HG02763 (cell line): ENCODE measurements at regions not wholly inside any gene's neighbourhood (a gene's known extent, or its start where the extent isn't known, plus 50 kb on each side); places are given as distances from the start of the nearest gene placed in this dataset.
A peak's percentile ranks its signal among the peaks of the same experiment; 100 is the strongest.

Experiments used
- ATAC-seq: cut with Tn5 transposase; IDR thresholded peaks from one replicate; pipeline ENCODE4 v1.9.1; 2021; ENCODE audit warnings: mild to moderate bottlenecking, moderate library complexity; ENCODE audit not compliant: unreplicated experiment

DNA sequence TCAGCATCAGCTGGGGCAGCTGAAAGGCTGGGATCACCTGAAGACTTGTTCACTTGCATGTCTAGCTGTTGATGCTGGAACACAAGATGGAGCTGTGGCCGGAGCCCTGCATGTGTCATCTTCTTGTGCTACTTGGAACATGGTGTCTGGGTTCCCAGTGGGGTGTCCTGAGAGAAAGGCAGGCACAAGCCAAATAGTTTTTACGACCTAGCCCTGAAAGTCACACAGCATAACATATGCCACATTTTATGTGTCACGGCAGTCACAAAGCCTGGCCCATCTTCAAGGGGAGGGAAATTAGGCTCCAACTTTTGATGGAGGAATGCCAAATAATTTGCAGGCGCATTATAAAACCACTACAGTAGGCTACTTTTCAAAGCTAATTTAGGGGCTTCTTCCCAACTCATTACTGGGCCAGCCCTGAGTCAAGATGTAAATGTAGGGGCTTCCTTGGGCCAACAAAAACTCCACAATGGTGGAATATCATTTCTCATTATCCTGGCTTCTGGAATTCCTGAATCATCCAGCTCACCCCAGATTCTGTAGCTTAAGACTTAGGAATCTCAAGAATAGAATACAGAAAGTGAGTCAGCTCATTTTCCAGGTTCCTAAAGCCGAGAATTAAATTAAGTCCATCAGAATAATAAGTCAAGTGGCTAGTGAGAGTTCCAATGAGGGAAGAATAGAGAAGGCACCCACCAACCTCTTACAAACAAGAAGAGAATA, 543.0 kb downstream of the TNS1 start:
- ATAC-seq: no peak

DNA sequence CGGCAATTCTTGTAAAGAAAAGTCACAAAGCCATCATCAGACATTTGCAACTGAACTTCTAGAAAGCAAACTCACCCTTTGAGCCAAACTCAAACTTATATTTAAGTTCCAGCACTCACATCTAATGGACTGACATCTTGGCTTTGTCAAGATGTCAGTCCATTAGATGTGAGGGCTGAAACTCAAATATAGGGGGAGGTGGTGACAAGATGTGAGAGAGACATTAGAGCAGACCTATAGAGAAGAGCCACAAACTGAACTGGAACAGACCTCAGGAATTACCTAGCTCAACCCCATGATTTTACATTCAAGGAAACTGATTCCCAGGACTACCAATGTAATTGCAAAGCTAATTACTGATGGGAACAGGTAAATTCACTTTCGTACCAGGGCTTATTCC, 543.8 kb downstream of the TNS1 start:
- ATAC-seq: no peak

DNA sequence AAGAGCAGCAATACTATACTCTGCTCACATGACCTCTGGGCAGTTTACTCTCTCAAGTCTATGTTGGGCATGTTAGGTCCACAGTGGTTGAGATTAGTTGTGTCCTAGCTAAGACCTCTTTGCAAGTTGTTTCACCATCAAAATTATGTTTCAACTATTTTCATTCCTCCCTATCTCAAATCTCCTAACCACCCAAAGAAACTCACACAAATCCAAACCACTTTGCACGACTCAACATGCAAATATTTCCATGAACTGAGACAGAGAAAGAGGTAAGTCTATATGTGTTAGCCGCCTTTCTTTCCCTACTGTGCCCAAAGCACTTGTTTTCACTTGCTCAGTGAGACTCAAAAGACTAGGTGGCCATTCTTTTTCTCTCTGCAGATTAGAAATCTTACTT, 546.8 kb downstream of the TNS1 start:
- no peak for ATAC-seq

DNA sequence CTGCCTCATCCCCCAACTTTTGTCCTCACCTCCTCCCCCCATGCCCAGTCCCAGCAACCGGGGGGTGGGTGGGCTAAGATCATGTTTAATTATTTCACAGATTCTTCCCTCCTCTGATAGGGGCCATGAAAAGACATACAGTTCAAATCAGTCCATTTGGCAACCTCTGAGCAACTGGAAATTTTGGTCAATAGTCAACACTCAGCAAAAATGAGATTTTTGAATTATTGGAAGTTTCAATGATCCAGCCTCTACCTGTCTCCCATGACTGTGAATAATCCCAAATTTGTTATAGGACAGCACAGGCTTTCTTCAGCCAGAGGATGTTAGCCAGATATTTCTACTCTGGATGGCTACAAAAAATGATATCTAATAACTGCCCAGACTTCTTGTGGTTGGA, 549.9 kb downstream of the TNS1 start:
- no peak for ATAC-seq

DNA sequence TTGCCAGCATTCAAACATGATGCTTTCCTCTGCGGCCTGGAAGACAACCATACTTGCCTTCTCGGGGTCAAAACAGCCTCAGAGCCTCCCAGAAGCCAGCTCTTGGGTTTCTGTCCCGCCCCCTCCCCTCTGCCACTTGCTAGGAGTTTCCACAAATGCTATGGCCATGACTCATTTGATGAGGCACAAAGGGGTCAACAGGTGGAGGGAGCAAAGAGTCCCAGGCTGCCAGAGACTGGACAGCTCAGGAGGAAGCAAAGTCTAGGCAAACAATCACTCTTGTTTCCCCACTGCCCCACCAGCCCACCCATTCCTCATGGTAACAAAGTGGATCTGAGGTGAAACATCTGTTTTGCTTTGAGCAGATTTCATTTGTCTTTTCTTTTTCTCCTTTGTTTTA, 551.1 kb downstream of the TNS1 start:
- no peak for ATAC-seq

DNA sequence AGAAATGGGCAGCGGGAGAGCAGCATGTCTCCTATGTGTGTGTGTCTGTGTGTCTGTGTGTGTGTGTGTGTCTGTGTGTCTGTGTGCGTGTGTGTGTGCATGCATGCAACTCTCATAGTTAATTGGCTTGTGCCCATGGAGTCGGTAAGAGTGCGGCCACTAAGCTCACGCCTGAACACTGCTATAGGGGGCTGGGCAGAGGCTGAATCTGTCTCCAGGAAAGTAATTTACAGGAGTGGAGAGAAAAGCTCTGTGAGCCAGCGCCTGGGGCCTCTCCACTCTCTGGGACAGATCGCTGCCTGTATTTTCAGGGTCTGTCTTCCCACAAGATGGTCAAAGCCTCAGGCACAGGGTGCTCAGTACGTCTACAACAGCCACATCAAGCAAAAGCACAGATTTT, 553.4 kb downstream of the TNS1 start:
- ATAC-seq: no peak

DNA sequence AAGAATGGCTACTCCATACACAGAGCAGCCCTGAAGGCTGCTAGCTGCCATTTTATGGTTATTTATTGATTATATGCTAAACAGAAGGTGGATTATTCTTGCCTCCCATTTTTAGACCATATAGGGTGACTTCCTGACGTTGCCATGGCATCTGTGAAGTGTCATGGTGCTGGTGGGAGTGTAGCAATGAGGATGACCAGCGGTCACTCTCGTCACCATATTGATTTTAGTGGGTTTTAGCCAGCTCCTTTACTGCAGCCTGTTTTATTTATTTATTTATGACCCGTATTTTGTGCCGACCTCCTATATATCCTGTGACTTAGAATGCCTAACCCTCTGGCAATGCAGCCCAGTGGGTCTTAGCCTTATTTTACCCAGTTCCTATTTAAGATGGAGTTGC, 553.9 kb downstream of the TNS1 start:
- no peak for ATAC-seq

DNA sequence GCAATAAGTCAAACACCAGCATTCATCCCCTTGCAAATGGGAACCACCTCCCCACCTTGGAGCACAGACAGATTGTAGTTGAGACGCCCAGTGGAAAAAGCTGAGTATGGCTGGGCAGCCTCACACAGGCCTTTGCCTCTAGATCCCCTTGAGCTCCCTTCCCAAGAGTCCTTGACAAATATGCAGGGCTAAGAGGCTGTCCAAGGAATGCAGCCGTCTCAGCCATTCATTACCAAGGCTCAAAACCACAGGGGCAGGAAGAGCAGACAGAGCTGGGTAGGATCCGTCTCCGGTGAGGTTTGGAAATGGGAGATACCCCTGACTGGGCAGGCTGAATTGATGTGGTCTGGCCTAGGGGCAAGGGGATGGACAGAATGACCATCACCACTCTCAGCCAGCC, 557.1 kb downstream of the TNS1 start:
- no peak for ATAC-seq

DNA sequence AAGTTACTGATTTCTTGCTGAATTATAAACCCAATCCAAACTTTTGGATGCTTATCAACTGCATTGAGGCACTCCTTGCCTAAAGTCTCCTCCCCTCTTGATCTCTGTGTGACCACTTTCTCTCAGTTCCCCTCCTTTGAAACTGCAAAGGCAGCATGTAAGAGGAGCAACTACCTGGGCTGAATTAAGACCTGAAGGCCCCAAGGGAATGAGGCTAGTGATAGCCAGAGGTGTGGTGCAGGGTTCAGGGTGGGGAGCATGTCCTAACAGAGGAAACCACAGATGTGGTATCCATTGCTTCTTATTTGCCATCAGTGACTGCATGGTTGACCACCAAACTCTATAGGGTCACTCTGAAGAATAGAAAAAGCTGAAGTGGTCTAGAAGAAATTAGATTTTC, 557.9 kb downstream of the TNS1 start:
- ATAC-seq: no peak

DNA sequence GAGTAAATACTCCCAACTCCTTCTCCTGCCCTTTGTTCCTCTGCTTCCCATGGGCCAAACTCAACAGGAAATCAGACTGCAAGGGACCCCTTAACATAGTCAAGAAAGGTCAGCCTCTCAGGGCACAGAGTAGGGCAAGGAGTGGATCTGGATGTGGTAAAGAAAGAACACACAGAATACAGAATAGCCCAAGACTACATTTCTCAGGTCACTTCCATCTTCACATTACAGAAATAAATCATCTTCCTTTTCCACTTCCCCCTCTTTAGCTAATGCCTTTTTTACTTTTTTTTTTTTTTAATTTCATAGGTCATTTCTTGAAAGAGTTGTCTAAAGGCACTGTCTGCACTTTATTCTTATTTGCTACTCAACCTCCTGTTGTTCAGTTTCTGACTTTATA, 558.3 kb downstream of the TNS1 start:
- no peak for ATAC-seq

DNA sequence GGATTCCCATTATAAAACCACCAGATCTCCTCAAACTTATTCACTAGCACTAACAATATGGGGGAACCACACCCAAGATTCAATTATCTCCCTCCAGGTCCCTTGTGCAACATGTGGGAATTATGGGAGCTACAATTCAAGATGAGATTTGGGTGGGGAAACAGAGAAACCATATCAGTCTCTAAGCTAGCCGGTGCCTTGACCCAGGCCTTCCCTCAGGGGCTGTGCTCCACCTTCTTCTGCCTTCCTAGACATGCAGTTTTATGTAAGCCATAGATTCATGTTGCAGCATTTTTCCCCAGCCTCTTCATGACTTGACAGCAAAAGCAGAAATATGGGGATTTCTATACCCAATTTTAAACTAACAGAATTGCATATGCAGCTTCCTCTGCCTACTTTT, 559.2 kb downstream of the TNS1 start:
- ATAC-seq: no peak

DNA sequence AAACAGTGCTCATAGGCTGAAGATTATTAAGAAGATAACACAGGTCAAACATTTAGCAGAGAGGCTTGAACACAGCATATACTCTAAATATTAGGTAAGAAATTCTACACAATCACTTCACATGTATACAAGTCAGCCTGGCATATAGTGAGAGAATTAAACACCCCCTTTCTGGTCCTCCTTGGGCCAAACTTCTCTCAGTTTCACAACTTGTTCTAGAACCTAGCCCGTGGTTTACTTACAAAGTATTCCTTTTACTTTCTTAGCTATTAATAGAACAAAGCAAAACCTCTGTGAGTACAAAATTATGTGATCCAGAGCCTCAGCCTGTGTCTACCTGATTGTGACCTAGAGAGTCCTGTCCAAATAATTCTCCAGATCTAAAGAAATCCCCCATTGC, 562.8 kb downstream of the TNS1 start:
- peak; percentile 59 for ATAC-seq

DNA sequence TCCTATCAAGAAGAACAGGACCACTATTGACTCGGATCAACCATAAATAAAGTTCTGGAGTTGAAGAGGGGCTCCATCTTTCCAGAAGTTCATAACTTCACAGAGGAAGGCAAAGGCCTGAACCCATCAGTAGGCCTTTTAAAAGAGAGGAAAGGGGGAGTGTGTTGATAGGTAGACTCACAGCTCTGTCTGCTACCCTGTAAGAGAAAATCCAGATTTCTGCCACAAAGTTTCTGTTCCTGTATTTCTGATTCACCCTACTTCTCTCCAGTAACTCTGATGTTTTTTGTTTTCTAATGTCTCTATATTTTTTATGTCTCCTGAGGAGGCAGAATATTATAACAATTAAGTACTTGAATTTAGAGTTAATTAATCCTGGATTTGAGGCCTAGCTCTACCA, 564.0 kb downstream of the TNS1 start:
- peak; percentile 51 for ATAC-seq

DNA sequence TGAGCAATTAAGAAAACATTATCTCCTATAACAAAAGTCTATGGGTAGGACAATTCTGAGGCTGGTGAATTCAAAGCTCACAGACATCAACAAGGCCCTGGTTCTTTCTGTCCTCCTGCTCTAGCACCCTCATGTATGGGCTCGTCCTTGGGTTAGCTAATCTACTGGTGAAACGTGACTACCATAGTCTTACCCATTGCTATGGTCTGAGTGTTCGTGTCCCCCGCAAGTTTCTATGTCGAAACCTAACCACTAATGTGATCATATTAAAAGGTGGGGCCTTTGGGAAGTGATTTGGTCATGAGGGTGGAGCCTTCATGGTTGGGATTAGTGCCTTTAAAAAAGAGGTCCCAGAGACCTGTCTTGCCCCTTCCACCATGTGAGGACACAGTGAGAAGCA, 564.7 kb downstream of the TNS1 start:
- no peak for ATAC-seq

DNA sequence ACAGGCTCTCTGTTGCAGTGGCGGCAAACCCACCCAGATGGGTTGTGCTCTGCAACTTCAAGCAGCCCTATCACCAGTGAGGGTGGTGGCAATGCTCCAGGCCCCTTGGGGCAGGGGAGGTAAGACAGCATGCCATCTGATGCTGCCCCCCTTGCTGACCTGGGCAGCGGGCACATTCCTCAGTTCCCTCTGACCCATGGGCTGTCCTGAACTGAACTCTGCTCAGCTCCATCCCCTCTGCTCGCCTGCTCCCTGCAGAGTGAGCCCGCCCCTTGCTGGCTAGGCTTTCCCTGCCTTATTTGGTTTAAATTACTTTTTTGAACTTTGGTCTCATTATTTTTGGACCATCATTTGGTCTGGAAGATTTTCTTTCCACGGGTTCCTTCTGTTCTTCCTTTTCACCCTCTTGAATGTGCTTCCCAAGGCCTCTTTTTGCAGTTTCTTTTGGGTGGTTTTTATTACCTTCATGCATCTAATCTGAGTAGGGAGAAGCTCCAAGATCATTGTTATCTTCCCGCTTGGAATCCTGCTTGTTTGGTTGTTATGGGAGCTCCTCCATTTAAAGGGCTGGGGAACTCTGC, 565.4 kb downstream of the TNS1 start:
- no peak for ATAC-seq

DNA sequence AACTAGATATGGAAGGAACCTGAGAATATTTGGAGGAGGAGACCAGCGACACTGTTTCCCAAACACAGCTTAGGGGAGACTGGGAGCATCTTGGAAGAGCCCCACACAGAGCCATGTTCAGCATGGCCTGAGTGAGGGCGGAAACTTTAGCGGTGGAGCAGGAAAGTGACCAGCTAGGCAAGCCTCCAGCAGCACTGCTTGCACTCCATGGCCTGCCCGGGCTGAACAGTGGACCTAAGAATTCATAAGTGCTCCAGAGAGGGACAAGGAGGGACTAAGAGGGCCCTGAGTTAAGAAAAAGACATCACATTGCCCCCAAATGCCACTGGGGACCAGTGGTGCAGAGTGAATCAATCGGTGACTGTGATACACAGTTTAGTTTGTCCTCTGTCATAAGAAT, 566.4 kb downstream of the TNS1 start:
- no peak for ATAC-seq

DNA sequence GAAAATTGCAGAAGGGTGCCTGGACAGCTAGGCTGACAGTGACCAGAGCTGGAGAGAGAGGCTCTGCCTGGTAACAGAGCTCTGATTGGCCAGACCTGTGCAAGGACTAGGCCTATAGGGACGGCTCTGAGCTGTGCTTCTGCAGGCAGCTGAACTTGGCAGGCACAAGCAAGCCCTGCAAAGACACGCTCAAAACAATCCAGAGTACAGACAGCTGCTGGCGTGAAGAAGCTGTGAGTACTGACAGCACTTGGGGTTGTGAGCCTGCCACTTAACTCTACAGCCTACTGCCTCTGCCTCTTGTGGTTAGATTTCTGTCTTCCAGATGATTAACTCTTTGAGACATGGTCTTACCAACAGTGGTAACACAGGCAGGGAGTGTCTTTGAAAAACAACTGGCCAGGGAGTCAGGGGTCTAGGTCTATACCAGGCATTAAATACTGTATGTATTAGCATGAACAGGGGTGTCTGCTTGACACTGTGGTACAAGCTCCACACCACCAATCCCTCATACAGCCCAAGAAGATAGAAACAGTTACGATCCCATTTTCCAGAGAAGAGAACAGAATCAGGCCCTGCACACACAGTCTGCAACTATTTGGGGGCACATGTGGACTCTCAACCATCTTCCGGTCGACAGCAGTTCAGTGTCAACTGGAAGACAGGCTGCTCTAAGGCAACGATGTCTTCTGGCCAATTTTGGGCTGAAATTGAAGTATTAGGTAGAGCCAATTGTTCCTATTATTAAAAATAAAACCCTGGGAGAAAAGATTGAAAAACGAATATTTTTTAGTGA, 568.4 kb downstream of the TNS1 start:
- peak; percentile 94 for ATAC-seq

DNA sequence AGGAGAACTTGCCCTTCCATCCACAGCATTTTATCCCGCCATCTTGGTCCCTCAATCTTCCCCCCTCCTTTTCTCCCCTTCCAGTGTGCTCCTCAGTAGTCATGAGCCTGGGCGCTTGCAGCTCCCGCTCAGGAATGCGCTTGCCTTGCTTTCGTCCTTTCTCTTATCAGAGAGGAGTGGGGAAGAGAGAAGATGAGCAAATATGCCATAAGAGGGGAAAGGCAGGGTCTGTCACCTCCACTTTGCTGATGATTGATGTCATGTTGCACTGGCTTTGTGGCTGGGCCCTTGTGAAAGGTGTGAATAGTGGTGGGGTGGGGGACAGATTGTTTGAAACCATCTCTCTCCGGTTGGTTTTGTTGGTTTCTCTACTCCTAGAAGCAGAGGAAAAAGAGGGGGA, 569.3 kb downstream of the TNS1 start:
- no peak for ATAC-seq

DNA sequence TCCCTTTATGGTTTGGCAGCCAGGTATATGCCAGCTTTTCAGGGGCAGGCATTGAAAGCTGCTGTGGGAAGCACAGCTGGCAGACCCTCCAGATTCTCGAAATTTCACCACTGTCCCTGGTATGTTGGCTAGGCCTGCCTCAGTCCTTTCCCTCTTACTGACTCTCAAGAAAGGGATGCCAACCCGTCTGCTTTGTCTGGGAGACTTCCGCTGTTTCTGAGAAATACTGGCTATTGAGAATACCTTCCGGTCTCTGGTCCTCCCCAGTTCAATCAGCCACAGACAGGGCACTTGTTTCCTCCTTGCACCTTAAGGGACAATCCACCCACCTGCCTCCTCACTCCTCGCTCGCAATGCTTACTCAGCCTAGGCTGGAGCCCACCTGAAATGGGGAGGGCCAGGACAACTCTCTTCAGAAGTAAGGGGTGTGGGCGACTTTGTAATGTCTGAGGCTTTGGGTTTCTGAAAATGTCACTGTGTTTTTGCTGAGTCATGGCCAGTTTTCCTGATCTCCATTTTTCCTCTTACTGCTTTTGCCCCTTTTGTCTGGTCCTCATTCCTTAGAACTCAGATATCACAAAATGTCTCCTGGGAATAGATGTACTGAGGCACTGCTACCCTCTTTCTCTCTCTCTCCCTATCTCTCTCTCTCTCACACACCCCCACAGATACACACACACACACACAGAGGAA, 571.1 kb downstream of the TNS1 start:
- no peak for ATAC-seq

DNA sequence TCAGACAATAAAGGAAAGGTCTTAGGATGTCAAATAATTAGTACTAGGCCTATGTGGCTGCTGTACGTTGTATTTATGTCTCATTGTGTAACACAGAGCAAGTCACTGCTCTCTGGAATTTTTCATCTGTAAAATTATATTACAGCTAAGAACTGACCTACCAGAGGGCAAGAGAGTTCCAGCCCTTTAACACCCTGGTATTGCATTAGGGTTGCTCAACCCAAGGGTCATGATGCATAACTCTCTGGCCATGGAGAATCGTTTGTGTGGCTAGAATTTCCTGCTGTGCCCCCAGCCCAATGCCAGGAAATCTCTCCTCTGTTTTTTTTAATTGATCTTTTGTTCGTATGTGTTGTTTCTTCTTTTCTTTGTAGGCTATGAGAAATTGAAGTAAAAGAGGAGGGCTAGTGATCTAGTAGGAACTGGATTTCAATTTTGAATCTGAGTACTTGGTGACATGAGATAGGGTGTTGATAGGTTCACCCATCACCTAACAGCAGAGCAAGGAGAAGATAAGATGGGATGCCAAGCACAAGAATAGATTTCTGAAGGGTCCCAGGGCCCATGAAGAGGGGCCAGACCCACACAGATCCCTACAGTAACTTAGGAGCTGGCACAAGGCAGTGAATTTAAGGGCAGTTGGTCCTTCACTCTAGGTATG, 571.2 kb upstream of the TNP1 start:
- no peak for ATAC-seq

DNA sequence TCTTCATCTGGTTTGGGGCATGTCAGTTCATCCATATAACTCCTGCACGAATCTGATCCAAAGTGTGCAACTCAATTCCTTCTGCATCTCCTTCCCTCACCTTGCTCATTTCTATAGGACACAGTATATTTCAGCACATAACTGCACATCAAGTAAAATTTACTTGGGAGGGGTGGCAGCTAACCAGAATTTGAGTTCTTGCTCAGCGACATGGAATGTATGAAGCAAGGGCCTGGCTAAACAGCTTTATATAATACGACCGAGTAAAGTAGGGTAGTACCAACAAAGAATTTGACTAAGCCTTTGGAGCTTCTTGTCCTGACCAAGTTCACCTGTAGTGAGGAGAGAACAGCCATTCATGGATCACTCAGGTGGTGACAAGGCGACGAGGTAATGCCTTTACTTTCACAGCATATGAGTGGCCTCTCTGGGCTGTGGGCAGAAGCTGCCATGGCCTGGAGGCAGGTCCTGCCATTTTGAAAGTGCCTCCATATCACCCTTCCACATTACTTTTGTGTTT, 570.2 kb upstream of the TNP1 start:
- ATAC-seq: no peak
